ENCODE measurements at regions not wholly inside any gene's neighbourhood (a gene's known extent, or its start where the extent isn't known, plus 50 kb on each side); places are given as distances from the start of the nearest gene placed in this dataset.

DNA sequence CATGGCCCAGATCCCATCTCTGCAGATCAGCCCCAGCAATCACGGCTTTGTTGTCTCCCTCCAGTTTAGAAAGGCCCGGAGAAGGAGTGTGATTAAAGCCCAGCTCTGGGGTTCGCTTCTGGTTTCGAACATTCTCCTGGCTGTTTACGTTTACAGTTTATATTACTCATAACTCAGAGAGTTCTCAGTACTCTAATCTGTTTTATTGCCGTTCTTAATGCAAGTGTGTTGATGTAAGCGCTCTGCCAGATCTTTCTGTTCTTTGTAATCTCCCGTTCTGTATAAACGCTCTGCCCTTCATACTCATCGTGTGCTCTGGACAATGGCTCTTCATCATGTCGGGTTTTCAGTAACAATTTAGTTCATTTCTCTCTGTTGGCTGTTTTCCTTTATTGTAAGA lies 82.5 kb upstream of the PRNP start:
- H3K27me3 ChIP-seq: peaks cover 0 to 4% (median 0%) of the 10 kb centered on the region in 3 donors
- no peak overlapping the region for H3K27ac ChIP-seq
- in situ Hi-C loops (cut with MboI; ENCODE audit: low sequenced_read_pairs in 4 of 4): loop anchor here in 2 of 4 donors (5.0 kb wide), 1 partner anchor 114 kb away; no protein-coding TSS in a partner anchor
- TF ChIP-seq, protein P1, sequence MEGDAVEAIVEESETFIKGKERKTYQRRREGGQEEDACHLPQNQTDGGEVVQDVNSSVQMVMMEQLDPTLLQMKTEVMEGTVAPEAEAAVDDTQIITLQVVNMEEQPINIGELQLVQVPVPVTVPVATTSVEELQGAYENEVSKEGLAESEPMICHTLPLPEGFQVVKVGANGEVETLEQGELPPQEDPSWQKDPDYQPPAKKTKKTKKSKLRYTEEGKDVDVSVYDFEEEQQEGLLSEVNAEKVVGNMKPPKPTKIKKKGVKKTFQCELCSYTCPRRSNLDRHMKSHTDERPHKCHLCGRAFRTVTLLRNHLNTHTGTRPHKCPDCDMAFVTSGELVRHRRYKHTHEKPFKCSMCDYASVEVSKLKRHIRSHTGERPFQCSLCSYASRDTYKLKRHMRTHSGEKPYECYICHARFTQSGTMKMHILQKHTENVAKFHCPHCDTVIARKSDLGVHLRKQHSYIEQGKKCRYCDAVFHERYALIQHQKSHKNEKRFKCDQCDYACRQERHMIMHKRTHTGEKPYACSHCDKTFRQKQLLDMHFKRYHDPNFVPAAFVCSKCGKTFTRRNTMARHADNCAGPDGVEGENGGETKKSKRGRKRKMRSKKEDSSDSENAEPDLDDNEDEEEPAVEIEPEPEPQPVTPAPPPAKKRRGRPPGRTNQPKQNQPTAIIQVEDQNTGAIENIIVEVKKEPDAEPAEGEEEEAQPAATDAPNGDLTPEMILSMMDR (IDR thresholded peaks at IDR 0.05 in 4 of 5, conservative IDR thresholded peaks at IDR 0.05 in 1 of 5): no peak
- TF ChIP-seq POLR2A (IDR thresholded peaks at IDR 0.05): no peak
- DNase-seq: no peak
- no peaks in the 10 kb centered on the region for H3K36me3 ChIP-seq
- no peak for ATAC-seq
- no peak overlapping the region for H3K4me3 ChIP-seq
- H3K4me1 ChIP-seq: peaks cover 0 to 6% of the 10 kb centered on the region in 2 donors
- intact Hi-C loops (cut with DNase I; ENCODE audit: low total_unique reads): no loop called here
- no peaks in the 10 kb centered on the region for H3K9me3 ChIP-seq

- Histone ChIP-seq H3K4me3 (no peak overlapping the region), H3K27ac (no peak overlapping the region), H3K4me1 (peaks cover 0 to 6% of the 10 kb centered on the region in 2 donors), H3K27me3 (peaks cover 0 to 4% (median 1%) of the 10 kb centered on the region in 3 donors), H3K9me3 (no peaks in the 10 kb centered on the region), H3K36me3 (no peaks in the 10 kb centered on the region)
- no peak for ATAC-seq
- no peak for DNase-seq
- intact Hi-C loops (cut with DNase I; ENCODE audit: low total_unique reads) (no loop called here), in situ Hi-C loops (cut with MboI; ENCODE audit: low sequenced_read_pairs in 4 of 4) (loop anchor here in 2 of 4 donors (5.0 kb wide), 1 partner anchor 115 kb away; no protein-coding TSS in a partner anchor)
- no peak for TF ChIP-seq POLR2A (IDR thresholded peaks at IDR 0.05)
- TF ChIP-seq, protein P1 (IDR thresholded peaks at IDR 0.05 in 4 of 5, conservative IDR thresholded peaks at IDR 0.05 in 1 of 5): no peak
Observed at GRCh38 chr20:4602297-4602631, 84.0 kb upstream of the PRNP start.

DNA sequence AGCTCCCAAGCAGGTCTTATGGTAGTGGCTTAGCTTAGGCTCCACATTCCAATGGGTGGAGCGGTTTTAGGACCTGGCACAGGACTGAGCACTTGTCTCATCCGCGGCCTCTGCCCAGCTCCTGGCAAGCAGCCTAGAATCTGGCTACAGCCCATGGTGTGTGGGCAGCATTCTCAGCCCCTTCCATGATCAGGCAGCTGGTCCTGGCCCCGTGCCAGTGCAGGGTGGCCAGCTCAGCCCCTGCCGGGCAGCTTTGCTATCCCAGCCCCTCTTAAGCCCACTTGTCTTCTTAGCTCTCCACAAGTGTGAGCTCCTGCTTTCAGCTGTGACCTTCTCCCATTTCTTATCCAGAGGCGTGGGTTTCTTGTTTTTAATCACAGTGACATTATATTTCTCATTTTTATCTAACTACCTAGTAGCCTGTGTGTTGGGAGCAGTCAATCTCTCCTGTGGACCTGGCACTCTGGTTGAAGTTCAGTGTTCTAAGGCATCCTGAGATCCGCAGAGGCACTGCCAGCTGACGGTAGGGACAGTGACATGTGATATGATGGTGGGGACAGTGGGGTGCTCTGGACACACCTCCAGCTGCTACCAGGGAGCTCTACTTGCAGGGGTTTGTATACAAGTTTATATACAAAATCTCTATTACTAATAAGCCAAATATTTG lies 84.5 kb upstream of the PRNP start:
- in situ Hi-C loops (cut with MboI; ENCODE audit: low sequenced_read_pairs in 4 of 4): loop anchor here in 2 of 4 donors (5.0 kb wide), 1 partner anchor 116 kb away; no protein-coding TSS in a partner anchor
- H3K27ac ChIP-seq: no peak overlapping the region
- peaks cover 0 to 4% (median 4%) of the 10 kb centered on the region in 3 donors for H3K27me3 ChIP-seq
- no peaks in the 10 kb centered on the region for H3K9me3 ChIP-seq
- no peak overlapping the region for H3K4me3 ChIP-seq
- DNase-seq (no peak), ATAC-seq (no peak)
- TF ChIP-seq POLR2A (IDR thresholded peaks at IDR 0.05): no peak
- TF ChIP-seq, protein P1 (IDR thresholded peaks at IDR 0.05 in 4 of 5, conservative IDR thresholded peaks at IDR 0.05 in 1 of 5): no peak
- intact Hi-C loops (cut with DNase I; ENCODE audit: low total_unique reads): no loop called here
- H3K36me3 ChIP-seq: no peaks in the 10 kb centered on the region
- peaks cover 0 to 6% of the 10 kb centered on the region in 2 donors for H3K4me1 ChIP-seq

DNA sequence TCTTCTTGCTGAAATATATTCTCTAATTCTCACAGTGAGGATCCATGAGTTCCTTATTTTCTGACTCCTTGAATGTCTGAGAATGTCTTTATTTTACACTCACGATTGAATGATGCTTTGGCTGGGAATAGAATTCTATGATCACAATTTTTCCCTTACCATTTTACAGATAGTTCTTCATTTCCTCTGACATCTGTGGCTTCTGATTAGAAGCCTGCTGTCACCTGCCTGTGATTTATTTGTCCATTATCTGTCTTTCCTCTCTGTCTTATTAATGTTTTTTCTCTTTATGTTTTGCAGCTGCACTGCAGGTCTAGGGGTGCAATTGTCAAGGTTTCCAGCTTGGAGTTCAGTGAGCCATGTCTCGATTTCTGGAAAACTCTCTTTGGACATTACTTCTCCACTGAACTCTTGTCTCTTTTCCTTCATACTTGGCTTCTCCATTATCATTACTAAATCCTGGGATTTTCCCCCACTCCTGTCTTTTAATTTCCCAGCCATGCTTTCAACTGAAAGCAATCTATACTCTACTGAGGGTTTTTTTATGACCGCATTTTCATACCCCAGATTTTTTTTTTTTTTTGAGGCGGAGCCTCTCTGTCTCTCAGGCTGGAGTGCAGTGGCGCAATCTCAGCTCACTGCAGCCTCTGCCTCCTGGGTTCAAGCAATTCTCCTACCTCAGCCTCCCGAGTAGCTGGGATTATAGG lies 85.8 kb upstream of the PRNP start:
- DNase-seq (no peak), ATAC-seq (no peak)
- Histone ChIP-seq H3K9me3 (no peaks in the 10 kb centered on the region), H3K27ac (no peak overlapping the region), H3K4me1 (peaks cover 0 to 6% of the 10 kb centered on the region in 2 donors), H3K36me3 (no peaks in the 10 kb centered on the region), H3K4me3 (no peak overlapping the region), H3K27me3 (peaks cover 0 to 7% (median 4%) of the 10 kb centered on the region in 3 donors)
- in situ Hi-C loops (cut with MboI; ENCODE audit: low sequenced_read_pairs in 4 of 4) (loop anchor here in 2 of 4 donors (5.0 kb wide), 1 partner anchor 117 kb away; no protein-coding TSS in a partner anchor), intact Hi-C loops (cut with DNase I; ENCODE audit: low total_unique reads) (no loop called here)
- TF ChIP-seq, protein P1 (IDR thresholded peaks at IDR 0.05 in 4 of 5, conservative IDR thresholded peaks at IDR 0.05 in 1 of 5): no peak
- no peak for TF ChIP-seq POLR2A (IDR thresholded peaks at IDR 0.05)

All from gastrocnemius medialis (tissue), 4 donors.